ENCODE measurements at regions not wholly inside any gene's neighbourhood (a gene's known extent, or its start where the extent isn't known, plus 50 kb on each side); places are given as distances from the start of the nearest gene placed in this dataset.

DNA sequence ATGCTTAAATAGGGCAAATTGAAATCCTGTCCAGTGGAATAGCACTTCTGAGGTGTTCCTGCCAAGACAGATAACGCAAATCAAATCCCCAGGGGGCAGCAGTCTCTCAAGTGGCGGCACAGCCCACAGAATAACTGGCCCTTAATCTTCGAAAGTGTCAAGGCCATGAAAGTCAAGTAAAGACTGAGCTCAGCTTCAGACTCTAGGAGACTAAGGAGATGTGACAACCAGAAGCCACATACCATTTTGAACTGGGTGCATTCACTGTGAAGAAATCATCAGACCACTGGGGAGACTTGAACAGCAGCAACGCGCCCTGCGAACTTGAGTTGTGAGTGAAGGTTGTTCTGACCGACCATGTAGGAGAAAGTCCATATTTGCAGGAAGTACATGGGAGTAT, 66.0 kb upstream of the ASAP2 start:
- Mint-ChIP-seq H3K36me3 (no peaks in the 10 kb centered on the region), H3K9me3 (no peaks in the 10 kb centered on the region), H3K27me3 (ENCODE audit: insufficient read depth, low read depth) (peaks cover 6% of the 10 kb centered on the region), H3K4me1 (peaks cover 27% of the 10 kb centered on the region), H3K4me3 (no peak overlapping the region), H3K27ac (no peak overlapping the region)
- Histone ChIP-seq H3K4me2 (no peak overlapping the region), H3K4me3 (no peak overlapping the region), H3K79me2 (ENCODE audit: low read depth) (no peaks in the 10 kb centered on the region), H3K9me3 (ENCODE audit: low read depth) (no peaks in the 10 kb centered on the region), H3K27ac (no peak overlapping the region), H3K9ac (no peak overlapping the region), H2AFZ (replicated peaks) (no peak overlapping the region), H3F3A (ENCODE audit: low read depth) (peaks cover 9% of the 10 kb centered on the region), H3K4me1 (peaks cover 11% of the 10 kb centered on the region), H3K27me3 (peaks cover 49% of the 10 kb centered on the region), H4K20me1 (ENCODE audit: low read depth) (no peaks in the 10 kb centered on the region), H3K36me3 (no peaks in the 10 kb centered on the region)
- no peak for DNase-seq (ENCODE audit: low spot score)
- TF ChIP-seq, protein P1, sequence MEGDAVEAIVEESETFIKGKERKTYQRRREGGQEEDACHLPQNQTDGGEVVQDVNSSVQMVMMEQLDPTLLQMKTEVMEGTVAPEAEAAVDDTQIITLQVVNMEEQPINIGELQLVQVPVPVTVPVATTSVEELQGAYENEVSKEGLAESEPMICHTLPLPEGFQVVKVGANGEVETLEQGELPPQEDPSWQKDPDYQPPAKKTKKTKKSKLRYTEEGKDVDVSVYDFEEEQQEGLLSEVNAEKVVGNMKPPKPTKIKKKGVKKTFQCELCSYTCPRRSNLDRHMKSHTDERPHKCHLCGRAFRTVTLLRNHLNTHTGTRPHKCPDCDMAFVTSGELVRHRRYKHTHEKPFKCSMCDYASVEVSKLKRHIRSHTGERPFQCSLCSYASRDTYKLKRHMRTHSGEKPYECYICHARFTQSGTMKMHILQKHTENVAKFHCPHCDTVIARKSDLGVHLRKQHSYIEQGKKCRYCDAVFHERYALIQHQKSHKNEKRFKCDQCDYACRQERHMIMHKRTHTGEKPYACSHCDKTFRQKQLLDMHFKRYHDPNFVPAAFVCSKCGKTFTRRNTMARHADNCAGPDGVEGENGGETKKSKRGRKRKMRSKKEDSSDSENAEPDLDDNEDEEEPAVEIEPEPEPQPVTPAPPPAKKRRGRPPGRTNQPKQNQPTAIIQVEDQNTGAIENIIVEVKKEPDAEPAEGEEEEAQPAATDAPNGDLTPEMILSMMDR (IDR thresholded peaks at IDR 0.05): no peak
- TF ChIP-seq EZH2 (IDR thresholded peaks at IDR 0.05) (no peak), EZH2phosphoT487 (IDR thresholded peaks at IDR 0.05) (no peak)

DNA sequence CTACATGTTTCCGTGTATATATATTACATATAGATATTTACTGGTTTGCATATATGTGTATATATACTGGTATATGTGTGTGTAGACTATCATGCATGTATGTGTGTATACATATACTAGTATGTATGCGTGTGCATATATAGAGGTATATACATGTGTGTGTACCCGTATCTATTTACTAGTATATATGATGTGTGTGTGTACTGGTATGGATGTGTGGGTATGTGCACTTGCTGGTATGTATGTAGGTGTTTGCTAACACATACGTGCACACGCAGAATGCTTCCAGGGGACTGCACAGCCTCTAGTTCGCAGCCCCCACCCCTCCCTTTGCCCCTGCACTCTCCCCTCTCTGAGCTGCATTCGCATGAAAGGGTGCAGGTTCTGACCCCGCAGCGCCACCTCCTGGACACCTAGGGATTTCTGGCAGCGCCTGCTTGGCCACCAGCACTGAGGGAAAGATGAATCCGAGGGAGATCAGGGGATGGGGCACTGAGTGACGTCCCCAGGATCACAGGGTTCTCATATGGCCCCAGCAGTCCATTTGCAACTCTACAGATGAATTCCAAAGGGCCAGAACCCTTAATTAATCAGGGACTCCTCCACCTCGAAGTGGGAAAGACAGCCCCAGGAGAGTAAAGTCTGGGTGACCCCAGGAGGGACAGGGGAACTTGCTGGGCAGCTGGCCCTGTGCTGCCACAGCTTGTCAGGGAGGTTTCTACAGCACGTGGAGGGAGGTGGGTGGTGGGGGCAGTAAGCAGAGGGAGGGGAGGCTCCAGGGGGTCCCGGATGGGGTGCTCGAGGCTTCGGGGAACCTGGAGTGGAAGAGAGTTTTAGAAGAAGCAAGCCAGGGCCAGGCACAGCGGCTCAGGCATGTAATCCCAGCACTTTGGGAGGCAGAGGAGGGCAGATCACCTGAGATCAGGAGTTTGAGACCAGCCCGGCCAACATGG, 66.8 kb upstream of the ASAP2 start:
- H3K79me2 ChIP-seq (ENCODE audit: low read depth): no peaks in the 10 kb centered on the region
- no peak overlapping the region for H3K4me2 ChIP-seq
- H3K9me3 ChIP-seq (ENCODE audit: low read depth): no peaks in the 10 kb centered on the region
- Mint-ChIP-seq H3K27ac (no peak overlapping the region), H3K36me3 (no peaks in the 10 kb centered on the region), H3K27me3 (ENCODE audit: insufficient read depth, low read depth) (no peaks in the 10 kb centered on the region), H3K9me3 (no peaks in the 10 kb centered on the region), H3K4me3 (no peak overlapping the region), H3K4me1 (peaks cover 27% of the 10 kb centered on the region)
- H3K27ac ChIP-seq: no peak overlapping the region
- TF ChIP-seq EZH2 (IDR thresholded peaks at IDR 0.05): no peak
- TF ChIP-seq, protein P1 (IDR thresholded peaks at IDR 0.05): peak; percentile 88
- no peak for TF ChIP-seq EZH2phosphoT487 (IDR thresholded peaks at IDR 0.05)
- no peaks in the 10 kb centered on the region for H3K36me3 ChIP-seq
- DNase-seq (ENCODE audit: low spot score): peak; percentile 85
- no peaks in the 10 kb centered on the region for H4K20me1 ChIP-seq (ENCODE audit: low read depth)
- no peak overlapping the region for H3K9ac ChIP-seq
- H3K27me3 ChIP-seq: peaks cover 44% of the 10 kb centered on the region
- peak overlapping the region; percentile 86 for H2AFZ ChIP-seq (replicated peaks)
- H3F3A ChIP-seq (ENCODE audit: low read depth): peaks cover 9% of the 10 kb centered on the region
- H3K4me1 ChIP-seq: peaks cover 11% of the 10 kb centered on the region
- no peak overlapping the region for H3K4me3 ChIP-seq

DNA sequence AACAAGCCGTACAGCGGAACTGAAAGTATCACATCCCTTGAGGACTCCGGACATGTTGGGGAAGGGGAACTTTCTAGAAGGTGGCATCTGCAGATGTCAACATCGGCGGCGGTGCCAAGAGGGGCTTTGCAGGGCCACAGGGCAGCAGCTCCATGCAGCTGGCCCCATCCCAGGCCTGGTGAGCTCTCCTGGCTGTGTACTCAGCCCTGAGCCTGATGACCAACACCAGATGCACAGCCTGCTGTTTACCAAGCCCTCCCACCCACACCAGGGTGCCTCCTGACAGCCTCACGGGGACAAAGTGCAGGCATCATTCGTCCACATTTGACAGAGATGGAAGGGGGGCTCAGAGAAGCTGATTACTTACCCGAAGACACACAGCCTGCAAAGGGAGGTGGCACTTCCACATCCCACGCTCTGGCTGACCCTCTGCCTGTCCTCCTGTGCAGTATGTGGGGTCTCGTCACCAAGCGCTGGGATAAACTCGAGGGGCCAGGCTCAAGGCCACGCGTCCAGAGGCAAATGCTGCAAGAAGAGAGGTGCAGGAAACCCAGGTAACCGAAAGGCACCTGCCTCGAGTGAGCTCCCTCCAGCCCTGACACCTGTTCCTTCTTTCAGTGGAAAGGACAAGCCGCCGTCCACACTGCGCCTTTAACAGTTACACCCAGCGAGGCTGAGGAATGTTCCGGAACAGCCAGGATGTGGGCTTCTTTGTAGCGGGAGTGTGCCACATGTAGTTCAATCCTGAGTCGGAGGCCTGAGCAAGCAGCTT, 69.0 kb upstream of the ASAP2 start:
- no peaks in the 10 kb centered on the region for H3K36me3 ChIP-seq
- DNase-seq (ENCODE audit: low spot score): no peak
- H3K27ac Mint-ChIP-seq: peak overlapping the region; percentile 78
- no peaks in the 10 kb centered on the region for H4K20me1 ChIP-seq (ENCODE audit: low read depth)
- no peak overlapping the region for H3K27ac ChIP-seq
- H2AFZ ChIP-seq (replicated peaks): no peak overlapping the region
- H3K4me1 Mint-ChIP-seq: peaks cover 22% of the 10 kb centered on the region
- no peak overlapping the region for H3K4me3 Mint-ChIP-seq
- no peak overlapping the region for H3K4me3 ChIP-seq
- TF ChIP-seq, protein P1 (IDR thresholded peaks at IDR 0.05): no peak
- TF ChIP-seq EZH2phosphoT487 (IDR thresholded peaks at IDR 0.05) (no peak), EZH2 (IDR thresholded peaks at IDR 0.05) (no peak)
- H3K79me2 ChIP-seq (ENCODE audit: low read depth): no peaks in the 10 kb centered on the region
- H3K9ac ChIP-seq: no peak overlapping the region
- H3K9me3 Mint-ChIP-seq: peaks cover 16% of the 10 kb centered on the region
- no peaks in the 10 kb centered on the region for H3K36me3 Mint-ChIP-seq
- H3K9me3 ChIP-seq (ENCODE audit: low read depth): no peaks in the 10 kb centered on the region
- peaks cover 9% of the 10 kb centered on the region for H3F3A ChIP-seq (ENCODE audit: low read depth)
- peaks cover 24% of the 10 kb centered on the region for H3K27me3 ChIP-seq
- H3K4me2 ChIP-seq: no peak overlapping the region
- peaks cover 11% of the 10 kb centered on the region for H3K4me1 ChIP-seq
- peaks cover 3% of the 10 kb centered on the region for H3K27me3 Mint-ChIP-seq (ENCODE audit: insufficient read depth, low read depth)
